NCI-H128 (cell line): ENCODE measurements at regions not wholly inside any gene's neighbourhood (a gene's known extent, or its start where the extent isn't known, plus 50 kb on each side); places are given as distances from the start of the nearest gene placed in this dataset.
"Not testable (repeated sequence)": the region's sequence is repeated elsewhere in the genome, so short reads cannot be mapped to it uniquely, and the experiment has no call there.

ENCODE experiments used
- DNase-seq: peaks from one replicate; lab custom pipeline; 2025; ENCODE audit not compliant: unreplicated experiment; lab: John Stamatoyannopoulos, UW

- DNase-seq, result no peak
Observed at GRCh38 chr13:62243106-62243505, 827.5 kb upstream of the PCDH20 start.

- no peak for DNase-seq
Observed at GRCh38 chr13:62234780-62235440, 819.3 kb upstream of the PCDH20 start.

GRCh38 chr13:62210951-62211350 is 795.3 kb upstream of the PCDH20 start:
- DNase-seq, result no peak

GRCh38 chr13:62209529-62209928 is 793.9 kb upstream of the PCDH20 start:
- DNase-seq, result no peak

GRCh38 chr13:62207388-62207787 is 791.7 kb upstream of the PCDH20 start:
- DNase-seq, result no peak

GRCh38 chr13:62206165-62206564 is 790.5 kb upstream of the PCDH20 start:
- DNase-seq, result no peak

GRCh38 chr13:62205273-62205672 is 789.6 kb upstream of the PCDH20 start:
- DNase-seq, result no peak

- DNase-seq, result no peak
Observed at GRCh38 chr13:62194371-62194770, 778.7 kb upstream of the PCDH20 start.

- no peak for DNase-seq
Observed at GRCh38 chr13:62193919-62194318, 778.3 kb upstream of the PCDH20 start.

- DNase-seq, result no peak
Observed at GRCh38 chr13:62185631-62186255, 770.1 kb upstream of the PCDH20 start.

GRCh38 chr13:62176051-62176450 is 760.4 kb upstream of the PCDH20 start:
- DNase-seq, result no peak

- DNase-seq, result no peak
Observed at GRCh38 chr13:62173958-62174357, 758.3 kb upstream of the PCDH20 start.

GRCh38 chr13:62171697-62172096 is 756.0 kb upstream of the PCDH20 start:
- no peak for DNase-seq

- DNase-seq, result no peak
Observed at GRCh38 chr13:62168891-62169290, 753.2 kb upstream of the PCDH20 start.

- DNase-seq, result no peak
Observed at GRCh38 chr13:62167650-62168172, 752.1 kb upstream of the PCDH20 start.

- DNase-seq, result no peak
Observed at GRCh38 chr13:62162860-62163259, 747.2 kb upstream of the PCDH20 start.

- no peak for DNase-seq
Observed at GRCh38 chr13:62158520-62158919, 742.9 kb upstream of the PCDH20 start.

- not testable (repeated sequence) for DNase-seq
Observed at GRCh38 chr13:62151724-62152123, 736.1 kb upstream of the PCDH20 start.

- no peak for DNase-seq
Observed at GRCh38 chr13:62142048-62142447, 726.4 kb upstream of the PCDH20 start.

GRCh38 chr13:62139597-62139996 is 723.9 kb upstream of the PCDH20 start:
- DNase-seq, result no peak

GRCh38 chr13:62137629-62138405 is 722.2 kb upstream of the PCDH20 start:
- DNase-seq, result no peak

- no peak for DNase-seq
Observed at GRCh38 chr13:62131604-62132003, 716.0 kb upstream of the PCDH20 start.
